ENCODE measurements at regions not wholly inside any gene's neighbourhood (a gene's known extent, or its start where the extent isn't known, plus 50 kb on each side); places are given as distances from the start of the nearest gene placed in this dataset.

GRCh38 chr2:187150670-187151069 lies 297.4 kb downstream of the CALCRL start:
- no peaks in the 10 kb centered on the region for H4K20me1 ChIP-seq (ENCODE audit: insufficient read depth, low read length)
- in situ Hi-C loops (cut with MboI; ENCODE audit: low sequenced_read_pairs) (no loop called here), intact Hi-C loops (cut with micrococcal nuclease) (no loop called here), dilution Hi-C loops (cut with HindIII; ENCODE audit: low sequenced_read_pairs, unreplicated experiment) (no loop called here)
- no peak overlapping the region for H3K4me3 ChIP-seq (ENCODE audit: insufficient read depth, low read depth, low read length)
- H2AK5ac ChIP-seq (ENCODE audit: low read depth, low read length), result no peak overlapping the region
- no peak overlapping the region for H3K56ac ChIP-seq (ENCODE audit: extremely low read depth, insufficient read depth, low read length)
- H3K9me3 ChIP-seq (ENCODE audit: control insufficient read depth, insufficient read depth, low read length), result 0 out of 2 replicates have a peak, but pooled peaks cover under 1% of the 10 kb centered on the region
- H2BK15ac ChIP-seq (ENCODE audit: low read depth, low read length), result no peak overlapping the region
- no peak overlapping the region for H2BK5ac ChIP-seq (ENCODE audit: low read depth, low read length, poor library complexity, severe bottlenecking)
- H3K27ac ChIP-seq (ENCODE audit: insufficient read depth, low read length), result no peak overlapping the region
- H4K8ac ChIP-seq (ENCODE audit: low read depth in 2 of 2, low read length in 2 of 2), result no peak overlapping the region
- no peak overlapping the region for H3K18ac ChIP-seq (ENCODE audit: low read depth, low read length)
- 33% methylated on average over 1 of the region's 3 CpGs; no CpG with 5 or more reads in 1 of the 2 experiments for WGBS, 2 experiments (ENCODE audit: extremely low coverage in 2 of 2, insufficient read length in 1 of 2)
- no peaks in the 10 kb centered on the region for H3K36me3 ChIP-seq (ENCODE audit: control insufficient read depth, insufficient read depth, low read length)
- no peak overlapping the region for H3K9ac ChIP-seq (ENCODE audit: low read depth, low read length)
- no peak overlapping the region for H2BK120ac ChIP-seq (ENCODE audit: low read depth, low read length)
- H2AFZ ChIP-seq (replicated peaks; ENCODE audit: low read length, poor library complexity), result no peak overlapping the region
- no peak overlapping the region for H3K4me2 ChIP-seq (ENCODE audit: low read depth, low read length)
- no peaks in the 10 kb centered on the region for H3K27me3 ChIP-seq (ENCODE audit: control insufficient read depth, insufficient read depth, low read length)
- no peak overlapping the region for H2BK20ac ChIP-seq (ENCODE audit: low read depth, low read length)
- no peaks in the 10 kb centered on the region for H3K4me1 ChIP-seq (ENCODE audit: control insufficient read depth, insufficient read depth, low read length)
- DNase-seq (peak; percentile 16), ATAC-seq (ENCODE audit: low read depth) (peak; percentile 62)
- ChIA-PET POLR2A (ENCODE audit: unreplicated experiment) (no interaction called here), CTCF (no interaction called here)
- no TSS peak for BruUV-seq (replicated peaks)
- no peak overlapping the region for H4K91ac ChIP-seq (ENCODE audit: insufficient read depth, low read depth, low read length)
- H3K23ac ChIP-seq (ENCODE audit: low read depth, low read length), result no peak overlapping the region
- no peak overlapping the region for H3K14ac ChIP-seq (replicated peaks; ENCODE audit: low read depth, low read length)
- no peaks in the 10 kb centered on the region for H3K79me1 ChIP-seq (ENCODE audit: low read depth in 1 of 2, low read length in 2 of 2)
- H3K9me1 ChIP-seq (ENCODE audit: insufficient read depth, low read length), result no peaks in the 10 kb centered on the region
- H3K4ac ChIP-seq (ENCODE audit: low read depth, low read length), result no peak overlapping the region
- no peak overlapping the region for H2AK9ac ChIP-seq (replicated peaks; ENCODE audit: low read depth, low read length, poor library complexity)
- no peak overlapping the region for H4K5ac ChIP-seq (ENCODE audit: low read depth, low read length)
- TF ChIP-seq CEBPB (IDR thresholded peaks at IDR 0.05; ENCODE audit: low read depth, low read length) (no peak), MAZ (IDR thresholded peaks at IDR 0.05; ENCODE audit: borderline replicate concordance, low read depth, low read length) (no peak), CHD1 (IDR thresholded peaks at IDR 0.05; ENCODE audit: low read depth, low read length) (no peak), POLR2A (IDR thresholded peaks at IDR 0.05; ENCODE audit: low read depth, low read length) (no peak), NFE2L2 (IDR thresholded peaks at IDR 0.05; ENCODE audit: low read depth, low read length) (no peak), FOS (IDR thresholded peaks at IDR 0.05; ENCODE audit: low read depth, low read length) (no peak), MXI1 (IDR thresholded peaks at IDR 0.05; ENCODE audit: borderline replicate concordance, low read depth, low read length) (no peak)
- TF ChIP-seq, protein P1, sequence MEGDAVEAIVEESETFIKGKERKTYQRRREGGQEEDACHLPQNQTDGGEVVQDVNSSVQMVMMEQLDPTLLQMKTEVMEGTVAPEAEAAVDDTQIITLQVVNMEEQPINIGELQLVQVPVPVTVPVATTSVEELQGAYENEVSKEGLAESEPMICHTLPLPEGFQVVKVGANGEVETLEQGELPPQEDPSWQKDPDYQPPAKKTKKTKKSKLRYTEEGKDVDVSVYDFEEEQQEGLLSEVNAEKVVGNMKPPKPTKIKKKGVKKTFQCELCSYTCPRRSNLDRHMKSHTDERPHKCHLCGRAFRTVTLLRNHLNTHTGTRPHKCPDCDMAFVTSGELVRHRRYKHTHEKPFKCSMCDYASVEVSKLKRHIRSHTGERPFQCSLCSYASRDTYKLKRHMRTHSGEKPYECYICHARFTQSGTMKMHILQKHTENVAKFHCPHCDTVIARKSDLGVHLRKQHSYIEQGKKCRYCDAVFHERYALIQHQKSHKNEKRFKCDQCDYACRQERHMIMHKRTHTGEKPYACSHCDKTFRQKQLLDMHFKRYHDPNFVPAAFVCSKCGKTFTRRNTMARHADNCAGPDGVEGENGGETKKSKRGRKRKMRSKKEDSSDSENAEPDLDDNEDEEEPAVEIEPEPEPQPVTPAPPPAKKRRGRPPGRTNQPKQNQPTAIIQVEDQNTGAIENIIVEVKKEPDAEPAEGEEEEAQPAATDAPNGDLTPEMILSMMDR (conservative IDR thresholded peaks at IDR 0.05; ENCODE audit: low read depth, low read length), result no peak
